CD4-positive, alpha-beta T cell treated with Interleukin-6 at 100 ng/mL for 8 hours (primary cell): ENCODE measurements at regions not wholly inside any gene's neighbourhood (a gene's known extent, or its start where the extent isn't known, plus 50 kb on each side); places are given as distances from the start of the nearest gene placed in this dataset.

Source experiments
- DNase-seq: peaks from one replicate; pipeline ENCODE4 v3.0.0-alpha.2; 2020; ENCODE audit warnings: mixed read lengths, low spot score

DNA sequence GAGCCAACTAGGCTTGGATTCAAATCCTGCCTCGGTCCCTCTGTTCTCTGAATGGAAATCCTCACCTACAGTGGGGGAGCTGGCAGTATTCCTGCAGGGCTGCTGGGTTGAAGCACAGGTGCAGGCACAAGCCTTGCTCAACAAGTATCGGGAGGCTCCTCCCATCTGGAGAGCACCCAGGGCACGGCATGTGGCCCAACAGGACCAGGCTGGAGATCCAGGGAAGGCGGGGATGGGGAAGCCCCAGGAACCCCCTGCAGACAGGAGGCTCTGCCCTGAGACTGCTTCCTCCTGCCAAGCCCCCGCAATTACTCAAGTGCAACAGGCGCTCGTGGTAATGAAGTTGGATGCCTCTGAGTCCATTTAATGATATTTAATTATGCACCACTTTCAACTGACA is 128.0 kb upstream of the VSTM2B start:
- no peak for DNase-seq

DNA sequence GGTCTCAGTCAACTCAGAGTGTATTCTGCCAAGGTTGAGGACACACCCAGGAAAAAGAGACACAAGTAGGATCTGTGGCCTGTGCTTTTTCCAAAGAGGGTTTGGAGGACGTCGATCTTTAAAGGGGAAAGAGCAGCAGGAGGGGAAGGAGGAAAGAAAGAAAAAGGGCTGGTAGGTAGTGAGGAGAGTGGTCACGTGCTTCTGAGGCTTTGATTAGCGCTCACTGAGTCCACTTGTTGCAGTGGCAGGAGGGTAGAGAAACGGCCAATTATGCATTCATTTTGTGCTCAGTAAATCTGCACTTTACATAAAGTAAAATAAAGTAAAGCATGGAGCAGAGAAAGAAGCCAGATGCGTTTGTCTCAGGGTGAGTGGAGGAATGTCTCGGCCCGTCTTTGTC is 126.0 kb upstream of the VSTM2B start:
- no peak for DNase-seq

GRCh38 chr19:29400917-29401711 is 124.7 kb upstream of the VSTM2B start:
- DNase-seq, result no peak

DNA sequence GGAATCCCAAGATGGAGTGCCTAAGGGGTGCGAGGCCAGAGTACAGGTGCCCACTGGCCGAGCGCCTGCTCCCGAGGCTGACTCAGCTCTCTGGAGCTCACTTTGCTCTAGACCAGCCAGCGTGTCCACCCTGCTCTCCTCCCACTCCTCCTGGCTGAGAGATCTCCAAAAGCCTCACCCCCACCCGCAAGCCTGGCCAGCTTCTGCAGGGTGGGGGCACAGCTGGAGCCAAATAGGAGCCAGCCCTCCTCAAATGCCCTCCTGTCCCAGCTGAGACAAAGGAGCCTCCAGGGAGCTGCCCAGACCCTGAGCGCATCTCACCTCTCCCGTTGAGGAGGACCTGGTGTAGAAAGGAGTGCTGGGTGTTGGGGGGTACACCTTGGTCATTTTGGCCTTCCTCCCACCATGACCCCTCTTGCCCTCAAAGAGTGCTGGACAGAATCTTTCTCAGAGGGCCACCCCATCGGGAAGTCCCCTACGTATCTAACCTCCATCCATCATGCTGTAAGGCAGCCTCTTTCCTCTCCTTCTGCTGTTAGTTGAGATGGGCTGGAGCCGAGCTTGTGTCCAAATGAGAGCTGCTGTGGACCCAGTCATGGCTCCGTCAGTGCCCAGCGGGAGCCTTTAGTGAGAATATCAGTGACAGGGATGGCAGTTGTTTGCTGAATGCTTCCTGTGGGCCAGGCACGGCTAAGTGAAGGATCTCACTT is 123.9 kb upstream of the VSTM2B start:
- DNase-seq, result no peak

DNA sequence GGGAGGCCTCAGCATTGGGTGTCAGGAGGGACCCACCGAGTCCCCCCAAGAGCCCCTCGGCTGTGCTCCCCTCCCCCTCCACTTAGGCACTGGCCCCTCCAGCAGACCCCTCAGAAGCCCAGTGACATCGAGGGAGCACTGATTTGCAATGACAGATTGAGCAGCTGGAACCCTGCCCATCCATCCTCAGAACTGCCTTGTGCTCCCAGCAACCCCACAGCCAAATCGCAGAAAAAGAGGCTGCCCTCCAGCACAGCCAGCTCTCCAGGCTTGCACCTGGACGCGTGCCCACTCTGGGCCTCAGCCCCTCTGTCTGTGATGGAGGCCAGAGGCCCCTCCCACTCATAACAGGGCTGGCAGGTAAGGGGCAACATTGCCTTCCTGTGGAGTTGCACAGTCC is 123.2 kb upstream of the VSTM2B start:
- no peak for DNase-seq

- DNase-seq, result no peak
Measured at GRCh38 chr19:29404015-29404414, 121.8 kb upstream of the VSTM2B start.

DNA sequence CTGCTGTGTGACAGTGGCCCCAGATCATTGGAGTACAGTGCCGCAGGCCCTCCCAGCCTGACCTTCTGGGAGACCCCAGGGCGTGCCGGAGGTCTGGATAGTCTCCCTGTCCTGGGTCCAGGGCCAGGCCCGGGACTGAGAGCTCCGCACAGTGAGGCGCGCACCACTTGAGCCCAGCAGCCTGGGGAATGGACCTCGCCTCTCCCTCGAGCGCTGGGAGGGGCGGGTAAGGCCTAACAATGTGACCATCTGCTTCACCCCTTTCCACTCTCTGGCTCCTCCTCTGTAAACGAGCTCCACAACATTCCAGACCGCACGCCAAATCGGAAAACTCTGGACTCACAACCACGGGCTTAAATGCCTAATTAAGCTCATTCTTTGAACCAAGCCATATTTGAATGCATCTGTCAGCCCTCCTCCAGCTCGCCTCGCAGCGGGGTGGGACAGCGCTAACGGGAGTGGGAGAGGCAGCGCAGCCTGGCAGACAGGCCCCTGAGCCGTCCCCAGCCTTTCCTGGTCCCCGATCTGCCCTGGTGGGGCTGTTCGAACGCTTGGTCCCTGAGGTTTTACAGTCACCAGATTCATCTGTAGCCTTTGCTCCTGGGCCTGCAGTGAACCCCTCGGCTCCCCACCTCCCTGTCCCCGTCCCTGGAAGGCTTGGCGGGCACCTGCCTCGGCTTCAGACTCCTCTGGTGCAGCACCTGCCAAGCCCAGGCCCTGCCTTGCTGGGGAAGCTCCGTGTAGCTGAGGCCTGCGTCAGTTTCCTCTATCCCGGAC is 120.7 kb upstream of the VSTM2B start:
- DNase-seq, result no peak

DNA sequence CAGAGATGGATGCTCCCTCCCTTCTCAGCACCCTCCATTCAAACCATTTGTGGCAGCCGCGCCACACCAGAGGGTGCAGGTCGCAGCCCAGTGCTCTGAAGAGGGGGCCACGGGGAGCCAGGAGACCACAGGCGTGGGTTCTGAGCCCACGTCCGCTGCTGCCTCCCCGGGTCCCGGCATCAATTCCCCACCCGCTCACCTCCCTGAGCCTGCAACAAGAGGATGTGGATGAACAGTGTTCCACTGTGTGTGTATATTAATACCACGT is 120.1 kb upstream of the VSTM2B start:
- DNase-seq, result no peak

GRCh38 chr19:29409076-29409862 is 116.5 kb upstream of the VSTM2B start:
- no peak for DNase-seq

DNA sequence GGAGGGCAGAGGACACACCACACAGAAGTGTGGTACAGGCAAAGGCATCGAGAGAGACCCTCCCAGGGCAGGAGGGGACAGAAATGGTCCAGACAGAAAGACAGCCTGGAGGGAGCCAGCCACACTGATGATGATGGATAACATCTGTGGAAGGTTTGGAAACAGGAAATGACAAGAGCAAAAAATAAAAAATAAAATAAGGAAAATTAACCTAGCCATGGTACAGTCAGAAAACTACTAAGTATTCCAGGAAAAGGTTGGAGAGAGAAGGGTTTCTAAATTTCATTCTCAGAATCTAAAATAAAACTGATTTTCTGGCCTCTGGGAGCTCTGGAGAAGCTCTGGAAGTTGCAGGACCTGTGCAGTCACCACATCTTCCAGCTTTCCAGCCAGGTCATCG is 115.2 kb upstream of the VSTM2B start:
- no peak for DNase-seq

- DNase-seq, result no peak
Measured at GRCh38 chr19:29411113-29411581, 114.6 kb upstream of the VSTM2B start.

DNA sequence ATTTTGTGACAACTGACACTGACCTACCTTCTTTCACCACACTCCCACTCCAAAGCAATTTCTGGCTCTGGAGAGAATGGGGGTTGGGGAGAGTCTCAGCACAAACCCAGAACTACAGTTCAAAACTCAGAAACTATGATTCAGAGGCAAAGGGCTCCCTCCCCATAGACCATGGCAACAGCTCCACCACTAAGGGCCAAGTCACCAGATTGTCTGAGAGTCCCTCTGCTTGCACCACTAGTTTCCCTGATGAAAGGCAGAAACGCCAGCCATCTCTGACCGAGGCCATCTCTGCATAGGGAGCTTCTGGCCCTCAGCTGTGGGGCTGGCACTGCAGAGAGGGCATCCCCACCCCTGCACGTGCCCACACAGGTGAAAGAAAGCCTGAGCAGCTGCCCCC is 112.4 kb upstream of the VSTM2B start:
- DNase-seq, result no peak

- DNase-seq, result no peak
Measured at GRCh38 chr19:29415507-29415906, 110.3 kb upstream of the VSTM2B start.

DNA sequence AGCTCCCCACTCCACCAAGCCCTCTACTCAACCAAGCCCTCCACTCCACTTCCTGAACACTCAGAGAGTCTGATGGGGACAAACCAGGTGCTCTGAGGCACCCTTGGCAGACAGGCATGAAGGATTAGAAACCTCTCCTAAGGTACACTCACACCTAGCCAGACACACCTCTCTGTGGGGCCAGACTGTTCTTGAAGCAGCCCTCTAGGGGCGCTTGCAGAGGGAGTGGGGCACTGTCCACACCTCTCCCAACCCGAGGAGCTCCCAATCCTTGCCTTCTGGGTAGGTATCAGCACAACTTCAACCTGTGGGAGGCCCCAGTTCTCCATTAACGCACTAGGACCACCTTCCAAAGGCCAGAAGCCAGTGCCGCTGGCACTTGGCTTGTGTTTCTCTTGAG is 108.7 kb upstream of the VSTM2B start:
- no peak for DNase-seq

- DNase-seq, result no peak
Measured at GRCh38 chr19:29418201-29418600, 107.6 kb upstream of the VSTM2B start.

DNA sequence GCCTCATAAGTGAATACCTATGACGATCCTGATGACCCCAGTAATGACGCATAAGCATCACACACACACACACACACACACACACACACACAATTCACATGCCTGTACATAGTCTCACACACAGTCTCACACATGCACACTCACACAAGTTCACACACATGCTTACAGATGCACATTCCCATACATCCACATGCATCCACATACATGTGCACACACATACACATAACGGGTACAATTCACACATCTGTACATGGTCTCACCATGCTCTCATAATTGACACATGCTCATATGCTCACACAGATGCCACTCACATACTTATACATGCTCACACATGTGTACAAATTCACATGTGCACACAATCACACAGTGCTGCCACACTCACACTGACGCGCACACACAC is 105.7 kb upstream of the VSTM2B start:
- DNase-seq, result no peak

DNA sequence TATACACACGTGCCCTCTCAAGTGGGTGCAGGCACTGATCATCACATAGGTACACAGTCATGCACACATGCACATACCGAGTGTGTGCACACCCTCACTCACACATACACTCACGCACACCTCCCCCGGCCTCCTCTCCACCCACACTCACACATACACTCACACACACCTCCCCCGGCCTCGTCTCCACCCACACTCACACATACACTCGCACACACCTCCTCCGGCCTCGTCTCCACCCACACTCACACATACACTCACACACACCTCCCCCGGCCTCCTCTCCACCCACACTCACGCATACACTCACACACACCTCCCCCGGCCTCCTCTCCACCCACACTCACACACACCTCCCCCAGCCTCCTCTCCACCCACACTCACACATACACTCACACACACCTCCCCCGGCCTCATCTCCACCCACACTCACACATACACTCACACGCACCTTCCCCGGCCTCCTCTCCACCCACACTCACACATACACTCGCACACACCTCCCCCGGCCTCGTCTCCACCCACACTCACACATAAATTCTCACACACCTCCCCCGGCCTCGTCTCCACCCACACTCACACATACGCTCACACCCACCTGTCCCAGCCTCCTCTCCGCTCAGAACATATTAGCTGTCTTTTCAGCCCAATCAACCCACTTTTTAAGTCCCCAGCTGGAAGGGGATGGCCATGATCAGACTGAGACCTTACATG is 105.2 kb upstream of the VSTM2B start:
- DNase-seq, result no peak

GRCh38 chr19:29421196-29421545 is 104.6 kb upstream of the VSTM2B start:
- no peak for DNase-seq

DNA sequence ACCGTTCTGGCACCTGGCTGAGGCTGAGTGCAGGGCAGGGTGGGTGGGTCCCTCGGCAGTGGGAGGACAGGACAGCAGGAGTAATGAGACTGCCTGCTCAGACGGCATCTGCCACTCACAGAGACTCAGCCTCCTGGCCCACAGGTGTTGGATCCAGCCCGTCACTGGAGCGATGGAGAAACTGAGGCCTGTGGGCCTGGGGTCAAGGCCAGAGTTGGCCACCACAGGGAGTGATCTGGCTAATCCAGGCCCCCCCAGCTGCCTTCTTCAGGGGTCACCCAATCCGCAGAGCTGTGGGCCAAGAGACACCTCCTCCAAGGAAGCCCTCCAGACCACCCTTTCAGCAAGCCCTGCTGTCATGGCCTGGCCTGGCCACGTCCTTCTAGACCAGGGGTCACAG is 103.7 kb upstream of the VSTM2B start:
- no peak for DNase-seq

DNA sequence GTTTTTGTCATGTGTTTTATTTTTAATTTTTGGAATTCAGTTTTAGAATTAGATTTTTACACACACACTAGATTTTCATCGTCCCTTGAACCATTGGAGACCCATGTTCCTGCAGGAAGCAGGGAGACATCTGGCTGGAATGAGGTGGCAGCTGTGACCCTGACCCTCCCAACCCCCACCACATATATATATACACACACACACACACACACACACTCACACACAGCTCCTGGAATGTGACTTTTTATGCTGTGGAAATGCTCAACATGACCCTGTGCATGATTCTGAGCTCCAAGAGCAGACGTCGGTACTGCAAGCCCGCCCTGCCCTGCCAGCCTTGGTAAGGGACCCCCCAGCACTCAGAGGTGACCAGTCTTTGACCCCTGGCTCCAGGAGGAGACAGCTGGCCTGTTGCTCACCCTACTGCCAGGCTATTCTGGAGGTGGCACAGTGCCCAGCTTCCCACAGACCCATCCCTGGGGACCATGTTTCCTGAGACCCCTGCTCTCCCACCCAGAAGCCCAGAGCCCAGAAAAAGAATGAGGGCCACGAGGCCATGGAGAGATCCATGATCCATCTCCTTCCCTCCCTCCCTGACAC is 103.2 kb upstream of the VSTM2B start:
- DNase-seq, result no peak

DNA sequence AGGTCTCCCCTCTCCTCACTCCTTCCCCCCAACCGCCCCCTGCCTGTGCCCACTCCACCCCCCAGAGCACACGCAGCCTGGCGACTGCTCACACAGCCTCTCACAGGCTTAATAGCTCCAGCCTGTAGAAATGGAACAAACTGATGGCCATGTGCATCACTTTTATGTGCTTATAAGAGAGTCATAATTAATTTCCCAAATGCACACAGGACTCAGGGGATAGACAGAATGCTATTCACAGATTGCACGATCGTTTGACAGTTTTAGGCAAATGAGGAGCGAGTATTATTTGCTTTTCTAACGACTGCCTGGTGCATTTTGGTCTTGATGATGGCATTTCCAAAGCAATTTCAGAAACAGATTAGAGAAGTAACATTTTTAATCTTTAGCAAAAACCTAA is 97.7 kb upstream of the VSTM2B start:
- no peak for DNase-seq
